ENCODE measurements at regions not wholly inside any gene's neighbourhood (a gene's known extent, or its start where the extent isn't known, plus 50 kb on each side); places are given as distances from the start of the nearest gene placed in this dataset.

- TF ChIP-seq CTCF (conservative IDR thresholded peaks at IDR 0.05; ENCODE audit: low read depth, low read length) (no peak), EZH2 (IDR thresholded peaks at IDR 0.05; ENCODE audit: low read length, unreplicated experiment) (no peak), EZH2phosphoT487 (IDR thresholded peaks at IDR 0.05; ENCODE audit: borderline replicate concordance, low read length) (no peak)
Measured at GRCh38 chr18:51619283-51619682, 421.8 kb upstream of the MEX3C start.
